Astrocyte of the hippocampus (primary cell): ENCODE measurements at regions not wholly inside any gene's neighbourhood (a gene's known extent, or its start where the extent isn't known, plus 50 kb on each side); places are given as distances from the start of the nearest gene placed in this dataset.
"Not testable (repeated sequence)": the region's sequence is repeated elsewhere in the genome, so short reads cannot be mapped to it uniquely, and the experiment has no call there.

ENCODE experiments used
- DNase-seq: peaks from one replicate; pipeline ENCODE4 v3.0.0; 2011; ENCODE audit warnings: low read depth, low spot score

- not testable (repeated sequence) for DNase-seq
Observed at GRCh38 chr1:83135524-83136157, 863.3 kb downstream of the TTLL7 start.

DNA sequence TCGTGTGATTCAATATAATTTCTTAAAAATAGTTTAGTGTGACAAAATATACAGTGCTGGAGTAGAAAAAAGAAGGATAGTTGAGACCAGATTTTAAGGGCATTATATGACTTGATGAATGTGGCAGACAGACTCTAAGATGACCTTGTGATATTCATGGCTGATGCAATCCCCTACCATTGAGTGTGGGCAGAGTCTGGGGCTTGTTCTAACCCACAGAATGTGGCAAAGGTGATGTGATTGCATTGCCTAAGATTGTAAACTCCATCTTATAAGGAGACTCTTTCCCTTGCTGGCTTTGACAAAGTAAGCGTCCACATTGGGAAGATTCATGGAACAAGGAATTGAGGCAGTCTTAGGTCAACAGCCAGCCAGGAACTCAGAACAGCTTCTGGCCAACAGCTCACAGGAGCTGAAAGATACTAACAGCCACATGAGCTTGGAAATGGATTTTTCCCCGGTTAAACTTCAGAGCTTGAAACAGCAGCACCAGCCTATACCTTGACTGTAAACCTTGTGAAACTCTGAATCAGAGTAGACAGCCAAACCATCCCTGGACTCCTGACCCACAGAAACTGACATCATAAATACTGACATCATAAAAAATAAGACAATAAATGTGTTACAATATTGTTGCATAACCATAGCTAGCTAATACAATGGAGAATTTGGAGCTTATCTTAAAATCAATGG, 864.5 kb downstream of the TTLL7 start:
- DNase-seq: not testable (repeated sequence)

DNA sequence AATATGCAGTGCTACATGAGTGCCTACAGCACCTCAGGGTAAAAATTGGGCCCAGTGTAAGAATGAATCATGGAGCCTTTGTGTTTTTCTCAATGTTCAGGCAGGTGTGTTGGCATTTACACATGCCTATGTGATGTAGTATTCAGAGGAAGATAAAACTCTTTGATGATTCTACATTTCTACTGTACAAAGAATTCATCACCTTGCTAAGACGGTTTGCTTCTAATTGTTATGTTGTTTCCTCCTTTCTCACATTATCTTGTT, 867.3 kb downstream of the TTLL7 start:
- DNase-seq: no peak

- DNase-seq: no peak
Observed at GRCh38 chr1:83130886-83131691, 867.8 kb downstream of the TTLL7 start.

DNA sequence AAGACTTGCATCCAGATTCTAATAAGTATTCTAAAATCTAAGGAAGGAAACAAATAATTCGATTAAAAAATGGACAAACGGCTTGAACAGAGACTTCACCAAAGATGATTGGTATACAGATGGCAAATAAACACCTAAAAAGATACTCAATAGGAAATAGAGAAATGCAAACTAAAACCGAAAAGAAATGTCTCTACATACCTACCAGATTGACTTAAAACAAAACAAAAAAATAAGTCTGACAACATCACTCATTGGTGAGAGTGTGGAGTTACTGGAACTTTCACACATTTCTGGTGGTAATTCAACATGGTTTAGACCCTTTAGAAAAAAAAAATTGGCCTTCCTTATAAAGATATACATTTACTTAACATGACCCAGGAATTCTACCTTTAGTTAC, 869.8 kb downstream of the TTLL7 start:
- no peak for DNase-seq

- DNase-seq: no peak
Observed at GRCh38 chr1:83125456-83125855, 873.5 kb downstream of the TTLL7 start.

GRCh38 chr1:83123019-83123418, 875.9 kb downstream of the TTLL7 start:
- DNase-seq: no peak

- DNase-seq: no peak
Observed at GRCh38 chr1:83118472-83118871, 880.5 kb downstream of the TTLL7 start.

DNA sequence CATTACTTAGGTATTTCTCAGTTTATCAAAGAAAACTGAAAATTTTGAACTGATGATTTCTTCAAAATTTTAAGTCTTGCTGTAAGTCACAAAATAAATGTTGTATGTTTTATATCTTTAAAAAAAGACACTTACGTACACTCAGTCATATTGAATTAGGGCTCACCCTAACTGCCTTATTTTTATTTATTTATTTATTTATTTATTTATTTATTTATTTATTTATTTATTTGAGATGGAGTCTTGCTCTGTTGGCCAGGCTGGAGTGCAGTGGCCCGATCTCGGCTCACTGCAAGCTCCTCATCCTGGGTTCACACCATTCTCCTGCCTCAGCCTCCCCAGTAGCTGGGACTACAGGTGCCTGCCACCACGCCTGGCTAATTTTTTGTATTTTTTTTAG, 881.9 kb downstream of the TTLL7 start:
- not testable (repeated sequence) for DNase-seq

- DNase-seq: no peak
Observed at GRCh38 chr1:83115785-83116184, 883.1 kb downstream of the TTLL7 start.

- no peak for DNase-seq
Observed at GRCh38 chr1:83114136-83114834, 884.6 kb downstream of the TTLL7 start.

- DNase-seq: no peak
Observed at GRCh38 chr1:83113652-83114051, 885.3 kb downstream of the TTLL7 start.

GRCh38 chr1:83112248-83112885, 886.6 kb downstream of the TTLL7 start:
- DNase-seq: no peak

- no peak for DNase-seq
Observed at GRCh38 chr1:83110156-83110555, 888.8 kb downstream of the TTLL7 start.

GRCh38 chr1:83109692-83110091, 889.2 kb downstream of the TTLL7 start:
- DNase-seq: no peak

DNA sequence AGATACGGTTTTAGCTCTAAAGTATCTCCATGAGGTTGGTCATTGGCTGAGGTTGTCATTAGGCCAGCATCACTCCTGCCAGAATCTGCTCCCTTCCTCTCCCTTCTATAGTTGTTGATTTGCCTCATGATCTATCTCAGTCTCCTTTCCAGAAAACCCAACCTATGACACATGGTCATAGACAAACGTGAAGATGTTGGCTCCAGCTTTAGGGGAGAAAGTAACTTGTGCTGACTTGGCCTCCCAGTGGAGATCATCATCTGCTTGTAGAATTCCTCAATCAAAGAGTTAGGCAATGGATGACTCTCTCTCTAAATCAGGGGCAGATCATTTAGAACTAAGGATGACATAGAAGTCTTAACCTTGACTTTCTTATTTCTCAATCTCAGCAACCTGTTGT, 894.4 kb downstream of the TTLL7 start:
- no peak for DNase-seq

GRCh38 chr1:83103341-83103740, 895.6 kb downstream of the TTLL7 start:
- peak; percentile 41 for DNase-seq

GRCh38 chr1:83102630-83103071, 896.3 kb downstream of the TTLL7 start:
- peak; percentile 66 for DNase-seq

GRCh38 chr1:83101406-83101805, 897.5 kb downstream of the TTLL7 start:
- DNase-seq: peak; percentile 14

GRCh38 chr1:83100133-83100532, 898.8 kb downstream of the TTLL7 start:
- DNase-seq: no peak

GRCh38 chr1:83098791-83099190, 900.1 kb downstream of the TTLL7 start:
- DNase-seq: no peak

- no peak for DNase-seq
Observed at GRCh38 chr1:83098131-83098530, 900.8 kb downstream of the TTLL7 start.
